OCI-LY1 (cell line): ENCODE measurements at regions not wholly inside any gene's neighbourhood (a gene's known extent, or its start where the extent isn't known, plus 50 kb on each side); places are given as distances from the start of the nearest gene placed in this dataset.

Source experiments
- H2AFZ ChIP-seq: fragments of 200-600 bp; sonication (generic), shearing (Covaris generic); 2 replicates; pipeline ENCODE4 v1.6.0; 2014; ENCODE audit warnings: antibody characterized with exemption, mild to moderate bottlenecking, low read length
- H3F3A ChIP-seq: fragments of 200-600 bp; sonication (generic), shearing (Covaris generic); 2 replicates; pipeline ENCODE4 v1.6.0; 2014; ENCODE audit warnings: mild to moderate bottlenecking, antibody characterized with exemption, low read length, moderate library complexity; ENCODE audit not compliant: insufficient read depth
- H3K27ac ChIP-seq: fragments of 200-600 bp; sonication (generic); 2 replicates; pipeline ENCODE4 v1.5.1; 2014; ENCODE audit warnings: low read length, mixed run types, mild to moderate bottlenecking, low read depth; ENCODE audit not compliant: poor library complexity, severe bottlenecking
- H3K27me3 ChIP-seq: fragments of 200-600 bp; sonication (generic); 2 replicates; pipeline ENCODE4 v1.6.0; 2014; ENCODE audit warnings: antibody characterized with exemption, mild to moderate bottlenecking, low read length, moderate library complexity; ENCODE audit not compliant: insufficient read depth
- H3K36me3 ChIP-seq: fragments of 200-600 bp; sonication (generic); 2 replicates; pipeline ENCODE4 v1.6.1; 2014; ENCODE audit warnings: mild to moderate bottlenecking, antibody characterized with exemption, low read length, moderate library complexity, mixed read lengths; ENCODE audit not compliant: insufficient read depth
- H3K4me1 ChIP-seq: fragments of 200-600 bp; sonication (generic); 2 replicates; pipeline ENCODE4 v1.5.1; 2014; ENCODE audit warnings: mild to moderate bottlenecking, low read length, moderate library complexity; ENCODE audit not compliant: insufficient read depth, severe bottlenecking
- H3K4me2 ChIP-seq: fragments of 200-600 bp; sonication (generic), shearing (Covaris generic); 2 replicates; pipeline ENCODE4 v1.6.1; 2014; ENCODE audit warnings: low read length
- H3K4me3 ChIP-seq: fragments of 200-600 bp; sonication (generic); 2 replicates; pipeline ENCODE4 v1.5.1; 2014; ENCODE audit warnings: low read length, low read depth, mild to moderate bottlenecking, mixed read lengths; ENCODE audit not compliant: poor library complexity, severe bottlenecking
- H3K79me2 ChIP-seq: fragments of 200-600 bp; shearing (Covaris generic); 2 replicates; pipeline ENCODE4 v1.6.1; 2016; ENCODE audit warnings: mixed run types, low read length, mixed read lengths; ENCODE audit not compliant: insufficient read depth
- H3K9ac ChIP-seq: fragments of 200-600 bp; sonication (generic), shearing (Covaris generic); 2 replicates; pipeline ENCODE4 v1.6.1; 2014; ENCODE audit warnings: mild to moderate bottlenecking, low read length, mixed read lengths
- H3K9me2 ChIP-seq: fragments of 200-600 bp; sonication (generic), shearing (Covaris generic); 2 replicates; pipeline ENCODE4 v1.6.1; 2014; ENCODE audit warnings: low read depth, mild to moderate bottlenecking, low read length, mixed read lengths
- H3K9me3 ChIP-seq: fragments of 200-600 bp; shearing (Covaris generic); 2 replicates; pipeline ENCODE4 v1.6.1; 2014; ENCODE audit warnings: low read length, mixed read lengths
- H4K20me1 ChIP-seq: fragments of 200-600 bp; sonication (generic), shearing (Covaris generic); 2 replicates; pipeline ENCODE4 v1.6.0; 2016; ENCODE audit warnings: mild to moderate bottlenecking, low read length; ENCODE audit not compliant: insufficient read depth
- CTCF ChIP-seq: fragments of 200-600 bp; sonication (generic), shearing (Covaris generic); IDR thresholded peaks from 2 replicates; pipeline ENCODE4 v1.5.1; 2017; ENCODE audit warnings: mild to moderate bottlenecking, antibody characterized with exemption, low read length, moderate library complexity, mixed read lengths
- EZH2 ChIP-seq: fragments of 200-600 bp; sonication (generic), shearing (Covaris generic); IDR thresholded peaks from 2 replicates; pipeline ENCODE4 v1.8.0; 2017; ENCODE audit warnings: borderline replicate concordance, mixed run types, mild to moderate bottlenecking, antibody characterized with exemption, low read length, moderate library complexity, mixed read lengths

- Histone ChIP-seq H3K27me3 (no peaks in the 10 kb centered on the region), H2AFZ (no peak overlapping the region), H3K9ac (no peak overlapping the region), H3K9me3 (no peaks in the 10 kb centered on the region), H3F3A (no peaks in the 10 kb centered on the region), H3K79me2 (no peaks in the 10 kb centered on the region), H4K20me1 (no peaks in the 10 kb centered on the region), H3K36me3 (no peaks in the 10 kb centered on the region), H3K4me3 (no peak overlapping the region), H3K4me1 (no peaks in the 10 kb centered on the region), H3K9me2 (no peaks in the 10 kb centered on the region), H3K27ac (no peak overlapping the region), H3K4me2 (no peak overlapping the region)
- TF ChIP-seq CTCF (no peak), EZH2 (no peak)
Observed at GRCh38 chr20:48193627-48194425, 408.5 kb upstream of the SULF2 start.

- TF ChIP-seq EZH2 (no peak), CTCF (no peak)
- no peak overlapping the region for H3K9ac ChIP-seq
- no peaks in the 10 kb centered on the region for H3K9me3 ChIP-seq
- no peak overlapping the region for H3K4me3 ChIP-seq
- no peaks in the 10 kb centered on the region for H4K20me1 ChIP-seq
- H3F3A ChIP-seq, result no peaks in the 10 kb centered on the region
- no peak overlapping the region for H2AFZ ChIP-seq
- no peak overlapping the region for H3K27ac ChIP-seq
- no peaks in the 10 kb centered on the region for H3K27me3 ChIP-seq
- H3K79me2 ChIP-seq, result no peaks in the 10 kb centered on the region
- no peaks in the 10 kb centered on the region for H3K9me2 ChIP-seq
- no peak overlapping the region for H3K4me2 ChIP-seq
- no peaks in the 10 kb centered on the region for H3K36me3 ChIP-seq
- no peaks in the 10 kb centered on the region for H3K4me1 ChIP-seq
Observed at GRCh38 chr20:48192109-48192508, 406.8 kb upstream of the SULF2 start.

- TF ChIP-seq CTCF (no peak), EZH2 (no peak)
Observed at GRCh38 chr20:48191200-48191599, 405.9 kb upstream of the SULF2 start.

More at GRCh38 chr20:48191200-48191599, 405.9 kb upstream of the SULF2 start:
- no peaks in the 10 kb centered on the region for H3K4me1 ChIP-seq
- H4K20me1 ChIP-seq, result no peaks in the 10 kb centered on the region
- H3K36me3 ChIP-seq, result no peaks in the 10 kb centered on the region
- H3F3A ChIP-seq, result no peaks in the 10 kb centered on the region
- H3K9me2 ChIP-seq, result no peaks in the 10 kb centered on the region
- H3K9ac ChIP-seq, result no peak overlapping the region
- H3K4me3 ChIP-seq, result no peak overlapping the region
- H2AFZ ChIP-seq, result no peak overlapping the region
- H3K9me3 ChIP-seq, result no peaks in the 10 kb centered on the region
- H3K79me2 ChIP-seq, result no peaks in the 10 kb centered on the region
- no peak overlapping the region for H3K4me2 ChIP-seq
- H3K27ac ChIP-seq, result no peak overlapping the region
- no peaks in the 10 kb centered on the region for H3K27me3 ChIP-seq
